ENCODE measurements at regions not wholly inside any gene's neighbourhood (a gene's known extent, or its start where the extent isn't known, plus 50 kb on each side); places are given as distances from the start of the nearest gene placed in this dataset.

DNA sequence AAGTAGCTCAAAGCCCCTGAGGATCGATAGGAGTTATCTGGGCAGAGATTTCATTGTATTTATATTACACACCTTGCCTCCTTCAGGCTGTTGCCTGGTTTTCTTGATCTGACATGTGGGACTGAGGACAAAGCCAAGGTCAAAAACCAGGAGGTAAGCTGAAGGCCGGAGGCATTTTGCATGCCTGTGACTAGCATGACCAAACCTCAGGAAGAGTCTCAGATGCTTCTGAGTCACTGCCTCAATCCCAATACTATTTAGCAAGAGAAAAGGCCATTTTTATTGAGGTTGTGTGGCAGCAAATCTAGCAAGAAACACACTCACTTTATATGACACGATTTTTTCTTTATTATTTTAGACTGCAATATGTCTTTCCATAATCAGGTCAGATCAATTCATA is 968.1 kb downstream of the CDH11 start:
- TF ChIP-seq, protein P1, sequence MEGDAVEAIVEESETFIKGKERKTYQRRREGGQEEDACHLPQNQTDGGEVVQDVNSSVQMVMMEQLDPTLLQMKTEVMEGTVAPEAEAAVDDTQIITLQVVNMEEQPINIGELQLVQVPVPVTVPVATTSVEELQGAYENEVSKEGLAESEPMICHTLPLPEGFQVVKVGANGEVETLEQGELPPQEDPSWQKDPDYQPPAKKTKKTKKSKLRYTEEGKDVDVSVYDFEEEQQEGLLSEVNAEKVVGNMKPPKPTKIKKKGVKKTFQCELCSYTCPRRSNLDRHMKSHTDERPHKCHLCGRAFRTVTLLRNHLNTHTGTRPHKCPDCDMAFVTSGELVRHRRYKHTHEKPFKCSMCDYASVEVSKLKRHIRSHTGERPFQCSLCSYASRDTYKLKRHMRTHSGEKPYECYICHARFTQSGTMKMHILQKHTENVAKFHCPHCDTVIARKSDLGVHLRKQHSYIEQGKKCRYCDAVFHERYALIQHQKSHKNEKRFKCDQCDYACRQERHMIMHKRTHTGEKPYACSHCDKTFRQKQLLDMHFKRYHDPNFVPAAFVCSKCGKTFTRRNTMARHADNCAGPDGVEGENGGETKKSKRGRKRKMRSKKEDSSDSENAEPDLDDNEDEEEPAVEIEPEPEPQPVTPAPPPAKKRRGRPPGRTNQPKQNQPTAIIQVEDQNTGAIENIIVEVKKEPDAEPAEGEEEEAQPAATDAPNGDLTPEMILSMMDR (IDR thresholded peaks at IDR 0.05): no peak

DNA sequence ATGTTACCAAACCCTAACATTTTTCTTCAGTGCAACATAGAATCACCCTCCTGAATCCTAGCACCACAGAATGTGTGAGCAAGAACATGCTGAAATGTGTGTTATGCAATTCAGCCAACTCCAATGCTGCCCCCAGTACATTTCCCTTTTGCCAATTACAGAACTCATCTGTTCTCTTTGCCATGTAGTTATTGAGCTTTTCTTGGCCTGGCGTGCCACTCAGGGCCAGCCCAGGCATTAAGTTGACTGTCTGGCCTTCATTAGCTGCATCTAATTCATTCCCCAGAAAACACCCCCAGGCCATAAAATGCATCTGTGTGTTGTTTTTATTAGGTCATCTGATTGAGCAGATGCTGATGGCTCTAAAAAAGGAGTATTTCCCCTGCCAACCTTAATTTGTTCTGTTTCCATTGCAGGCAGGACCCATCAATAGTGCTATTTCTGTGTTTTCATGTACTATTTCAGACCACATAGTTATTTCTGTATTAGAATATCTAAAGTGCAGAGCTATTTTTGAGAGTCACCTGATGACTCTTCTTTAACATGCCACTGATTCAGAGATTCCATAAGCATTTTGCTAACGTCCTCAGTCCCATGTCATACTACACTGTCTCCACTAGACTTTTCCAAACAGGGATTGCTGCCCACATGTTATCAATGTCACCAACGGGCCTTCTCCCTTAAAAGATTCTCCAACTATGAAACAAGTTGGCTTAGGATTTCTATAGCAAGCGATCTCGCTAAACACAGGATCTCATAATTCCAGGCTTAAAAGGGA is 969.7 kb downstream of the CDH11 start:
- TF ChIP-seq, protein P1 (IDR thresholded peaks at IDR 0.05): no peak

GRCh38 chr16:64150193-64150592 is 971.7 kb downstream of the CDH11 start:
- TF ChIP-seq, protein P1 (IDR thresholded peaks at IDR 0.05): no peak

GRCh38 chr16:64149756-64150155 is 972.1 kb downstream of the CDH11 start:
- TF ChIP-seq, protein P1 (IDR thresholded peaks at IDR 0.05): no peak

- TF ChIP-seq, protein P1 (IDR thresholded peaks at IDR 0.05): no peak
These were observed 973.5 kb downstream of the CDH11 start for GRCh38 chr16:64148356-64148755.

DNA sequence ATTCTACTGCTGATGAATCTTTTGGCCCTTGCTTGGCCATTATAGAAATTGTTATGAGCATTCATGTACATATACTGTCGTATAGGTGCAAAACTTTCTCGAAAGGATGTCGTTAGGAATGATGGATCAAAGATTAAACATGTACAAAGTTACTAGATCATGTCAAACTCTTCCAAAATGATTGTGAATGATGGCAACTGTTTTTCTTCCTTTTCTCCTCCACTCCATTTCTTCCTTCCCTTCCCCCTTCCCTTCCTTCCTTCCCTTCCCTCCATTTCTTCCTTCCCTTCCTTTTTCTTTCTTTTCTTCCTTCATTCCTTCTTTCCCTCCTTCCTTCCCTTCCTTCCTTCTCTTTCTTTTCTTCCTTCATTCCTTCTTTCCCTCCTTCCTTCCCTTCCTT is 973.9 kb downstream of the CDH11 start:
- TF ChIP-seq, protein P1 (IDR thresholded peaks at IDR 0.05): no peak

DNA sequence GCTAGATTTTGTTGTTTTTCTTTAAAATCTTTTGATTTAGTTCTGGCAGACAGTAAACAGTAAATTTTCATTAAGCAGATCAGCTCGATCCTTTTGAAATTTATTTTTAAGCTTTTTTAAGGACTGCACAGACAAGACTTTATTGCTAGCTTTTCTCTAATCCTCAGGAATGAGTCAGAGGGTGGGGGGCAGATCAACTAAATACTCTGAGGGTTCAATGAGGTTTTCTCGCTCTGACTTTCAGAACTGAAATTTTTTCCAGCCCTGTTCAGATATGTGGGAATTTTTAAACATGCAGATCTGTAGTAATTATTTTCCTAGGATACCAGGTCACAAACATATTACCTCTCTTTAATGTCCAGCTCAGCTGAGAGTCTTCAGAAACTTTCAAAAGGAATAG is 977.2 kb downstream of the CDH11 start:
- TF ChIP-seq, protein P1 (IDR thresholded peaks at IDR 0.05): no peak

DNA sequence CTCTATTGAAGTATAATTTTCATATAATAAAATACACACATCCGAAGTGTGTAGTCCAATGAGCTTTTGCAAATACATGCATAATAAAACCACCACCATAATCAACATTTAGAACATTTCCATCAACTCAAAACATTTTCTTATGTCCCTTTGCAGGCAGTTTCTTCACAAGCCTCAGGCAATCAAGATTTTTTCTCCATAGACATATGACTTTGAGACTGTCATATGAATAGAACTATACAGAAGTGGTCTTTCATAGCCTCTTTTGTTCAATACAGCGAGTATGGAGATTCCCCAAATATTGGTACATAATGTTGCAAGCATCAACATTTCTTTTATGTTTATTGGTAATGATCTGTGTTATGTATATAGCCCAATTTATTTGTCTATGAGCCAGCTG is 983.2 kb downstream of the CDH11 start:
- TF ChIP-seq, protein P1 (IDR thresholded peaks at IDR 0.05): no peak
